ENCODE measurements at regions not wholly inside any gene's neighbourhood (a gene's known extent, or its start where the extent isn't known, plus 50 kb on each side); places are given as distances from the start of the nearest gene placed in this dataset.

- no peak for DNase-seq (ENCODE audit: low spot score)
- Mint-ChIP-seq H3K36me3 (ENCODE audit: low read depth) (no peaks in the 10 kb centered on the region), H3K27ac (no peak overlapping the region), H3K9me3 (peaks cover 20% of the 10 kb centered on the region), H3K4me3 (no peak overlapping the region), H3K27me3 (ENCODE audit: low read depth) (no peaks in the 10 kb centered on the region), H3K4me1 (ENCODE audit: low read depth) (no peaks in the 10 kb centered on the region)
These were observed 755.4 kb upstream of the MDGA2 start for GRCh38 chr14:48430805-48431204.

GRCh38 chr14:48429512-48429911 lies 754.1 kb upstream of the MDGA2 start:
- no peak for DNase-seq (ENCODE audit: low spot score)
- Mint-ChIP-seq H3K27me3 (ENCODE audit: low read depth) (no peaks in the 10 kb centered on the region), H3K27ac (no peak overlapping the region), H3K4me1 (ENCODE audit: low read depth) (no peaks in the 10 kb centered on the region), H3K4me3 (no peak overlapping the region), H3K9me3 (peaks cover 15% of the 10 kb centered on the region), H3K36me3 (ENCODE audit: low read depth) (no peaks in the 10 kb centered on the region)

- no peaks in the 10 kb centered on the region for H3K27me3 Mint-ChIP-seq (ENCODE audit: low read depth)
- H3K27ac Mint-ChIP-seq: no peak overlapping the region
- H3K9me3 Mint-ChIP-seq: peaks cover 26% of the 10 kb centered on the region
- no peaks in the 10 kb centered on the region for H3K4me1 Mint-ChIP-seq (ENCODE audit: low read depth)
- no peak overlapping the region for H3K4me3 Mint-ChIP-seq
- no peaks in the 10 kb centered on the region for H3K36me3 Mint-ChIP-seq (ENCODE audit: low read depth)
- DNase-seq (ENCODE audit: low spot score): no peak
These were observed 742.5 kb upstream of the MDGA2 start for GRCh38 chr14:48417715-48418500.

- H3K9me3 Mint-ChIP-seq: peaks cover 7% of the 10 kb centered on the region
- H3K4me3 Mint-ChIP-seq: no peak overlapping the region
- no peak overlapping the region for H3K27ac Mint-ChIP-seq
- no peaks in the 10 kb centered on the region for H3K36me3 Mint-ChIP-seq (ENCODE audit: low read depth)
- no peak for DNase-seq (ENCODE audit: low spot score)
- H3K27me3 Mint-ChIP-seq (ENCODE audit: low read depth): no peaks in the 10 kb centered on the region
- H3K4me1 Mint-ChIP-seq (ENCODE audit: low read depth): no peaks in the 10 kb centered on the region
These were observed 725.9 kb upstream of the MDGA2 start for GRCh38 chr14:48401321-48401720.

GRCh38 chr14:48398675-48399282 lies 723.4 kb upstream of the MDGA2 start:
- H3K4me1 Mint-ChIP-seq (ENCODE audit: low read depth): no peaks in the 10 kb centered on the region
- H3K27me3 Mint-ChIP-seq (ENCODE audit: low read depth): no peaks in the 10 kb centered on the region
- no peaks in the 10 kb centered on the region for H3K36me3 Mint-ChIP-seq (ENCODE audit: low read depth)
- no peak overlapping the region for H3K27ac Mint-ChIP-seq
- no peaks in the 10 kb centered on the region for H3K9me3 Mint-ChIP-seq
- no peak for DNase-seq (ENCODE audit: low spot score)
- H3K4me3 Mint-ChIP-seq: no peak overlapping the region

GRCh38 chr14:48391661-48392060 lies 716.3 kb upstream of the MDGA2 start:
- Mint-ChIP-seq H3K36me3 (ENCODE audit: low read depth) (no peaks in the 10 kb centered on the region), H3K4me3 (no peak overlapping the region), H3K27me3 (ENCODE audit: low read depth) (no peaks in the 10 kb centered on the region), H3K4me1 (ENCODE audit: low read depth) (no peaks in the 10 kb centered on the region), H3K27ac (no peak overlapping the region), H3K9me3 (no peaks in the 10 kb centered on the region)
- no peak for DNase-seq (ENCODE audit: low spot score)

- no peak overlapping the region for H3K4me3 Mint-ChIP-seq
- no peak overlapping the region for H3K27ac Mint-ChIP-seq
- H3K4me1 Mint-ChIP-seq (ENCODE audit: low read depth): no peaks in the 10 kb centered on the region
- H3K27me3 Mint-ChIP-seq (ENCODE audit: low read depth): no peaks in the 10 kb centered on the region
- H3K9me3 Mint-ChIP-seq: no peaks in the 10 kb centered on the region
- no peaks in the 10 kb centered on the region for H3K36me3 Mint-ChIP-seq (ENCODE audit: low read depth)
- DNase-seq (ENCODE audit: low spot score): no peak
These were observed 714.9 kb upstream of the MDGA2 start for GRCh38 chr14:48390346-48390745.

GRCh38 chr14:48384821-48385220 lies 709.4 kb upstream of the MDGA2 start:
- DNase-seq (ENCODE audit: low spot score): no peak
- Mint-ChIP-seq H3K27me3 (ENCODE audit: low read depth) (no peaks in the 10 kb centered on the region), H3K9me3 (peaks cover 5% of the 10 kb centered on the region), H3K4me3 (no peak overlapping the region), H3K4me1 (ENCODE audit: low read depth) (no peaks in the 10 kb centered on the region), H3K27ac (no peak overlapping the region), H3K36me3 (ENCODE audit: low read depth) (no peaks in the 10 kb centered on the region)

- Mint-ChIP-seq H3K4me1 (ENCODE audit: low read depth) (no peaks in the 10 kb centered on the region), H3K27ac (no peak overlapping the region), H3K27me3 (ENCODE audit: low read depth) (no peaks in the 10 kb centered on the region), H3K9me3 (peaks cover 14% of the 10 kb centered on the region), H3K36me3 (ENCODE audit: low read depth) (no peaks in the 10 kb centered on the region), H3K4me3 (no peak overlapping the region)
- no peak for DNase-seq (ENCODE audit: low spot score)
These were observed 707.6 kb upstream of the MDGA2 start for GRCh38 chr14:48382961-48383360.

GRCh38 chr14:48378541-48378940 lies 703.1 kb upstream of the MDGA2 start:
- no peaks in the 10 kb centered on the region for H3K36me3 Mint-ChIP-seq (ENCODE audit: low read depth)
- DNase-seq (ENCODE audit: low spot score): no peak
- H3K4me1 Mint-ChIP-seq (ENCODE audit: low read depth): no peaks in the 10 kb centered on the region
- no peak overlapping the region for H3K27ac Mint-ChIP-seq
- H3K4me3 Mint-ChIP-seq: no peak overlapping the region
- H3K27me3 Mint-ChIP-seq (ENCODE audit: low read depth): no peaks in the 10 kb centered on the region
- H3K9me3 Mint-ChIP-seq: peaks cover 14% of the 10 kb centered on the region

GRCh38 chr14:48373981-48374380 lies 698.6 kb upstream of the MDGA2 start:
- no peak for DNase-seq (ENCODE audit: low spot score)
- Mint-ChIP-seq H3K4me3 (no peak overlapping the region), H3K36me3 (ENCODE audit: low read depth) (no peaks in the 10 kb centered on the region), H3K4me1 (ENCODE audit: low read depth) (no peaks in the 10 kb centered on the region), H3K27ac (no peak overlapping the region), H3K27me3 (ENCODE audit: low read depth) (no peaks in the 10 kb centered on the region), H3K9me3 (peaks cover 17% of the 10 kb centered on the region)

GRCh38 chr14:48350971-48351370 lies 675.6 kb upstream of the MDGA2 start:
- Mint-ChIP-seq H3K27ac (no peak overlapping the region), H3K27me3 (ENCODE audit: low read depth) (no peaks in the 10 kb centered on the region), H3K36me3 (ENCODE audit: low read depth) (no peaks in the 10 kb centered on the region), H3K4me1 (ENCODE audit: low read depth) (no peaks in the 10 kb centered on the region), H3K4me3 (no peak overlapping the region), H3K9me3 (peaks cover 7% of the 10 kb centered on the region)
- no peak for DNase-seq (ENCODE audit: low spot score)

- Mint-ChIP-seq H3K4me3 (no peak overlapping the region), H3K36me3 (ENCODE audit: low read depth) (no peaks in the 10 kb centered on the region), H3K9me3 (no peaks in the 10 kb centered on the region), H3K27ac (no peak overlapping the region), H3K27me3 (ENCODE audit: low read depth) (no peaks in the 10 kb centered on the region), H3K4me1 (ENCODE audit: low read depth) (no peaks in the 10 kb centered on the region)
- DNase-seq (ENCODE audit: low spot score): no peak
These were observed 674.3 kb upstream of the MDGA2 start for GRCh38 chr14:48349689-48350088.

- no peak for DNase-seq (ENCODE audit: low spot score)
- Mint-ChIP-seq H3K4me1 (ENCODE audit: low read depth) (no peaks in the 10 kb centered on the region), H3K9me3 (peaks cover 43% of the 10 kb centered on the region), H3K4me3 (no peak overlapping the region), H3K36me3 (ENCODE audit: low read depth) (no peaks in the 10 kb centered on the region), H3K27ac (no peak overlapping the region), H3K27me3 (ENCODE audit: low read depth) (no peaks in the 10 kb centered on the region)
These were observed 665.7 kb upstream of the MDGA2 start for GRCh38 chr14:48341069-48341468.
